DMS 273 (cell line): ENCODE measurements at regions not wholly inside any gene's neighbourhood (a gene's known extent, or its start where the extent isn't known, plus 50 kb on each side); places are given as distances from the start of the nearest gene placed in this dataset.

ENCODE experiments used
- DNase-seq: peaks from one replicate; lab custom pipeline; 2025; ENCODE audit not compliant: unreplicated experiment; lab: John Stamatoyannopoulos, UW

- no peak for DNase-seq
Observed at GRCh38 chr3:10759495-10759894, 56.5 kb upstream of the SLC6A11 start.

- no peak for DNase-seq
Observed at GRCh38 chr3:10760199-10760598, 55.8 kb upstream of the SLC6A11 start.

GRCh38 chr3:10761583-10761982 lies 54.4 kb upstream of the SLC6A11 start:
- DNase-seq: no peak

GRCh38 chr3:10762116-10762515 lies 53.9 kb upstream of the SLC6A11 start:
- DNase-seq: no peak

GRCh38 chr3:10762611-10763247 lies 53.3 kb upstream of the SLC6A11 start:
- no peak for DNase-seq

GRCh38 chr3:10763248-10763620 lies 52.8 kb upstream of the SLC6A11 start:
- DNase-seq: no peak

GRCh38 chr3:10763817-10764258 lies 52.2 kb upstream of the SLC6A11 start:
- DNase-seq: no peak

GRCh38 chr3:10764259-10765051 lies 51.6 kb upstream of the SLC6A11 start:
- DNase-seq: no peak

- no peak for DNase-seq
Observed at GRCh38 chr3:10766049-10766705, 49.9 kb upstream of the SLC6A11 start.
